ENCODE measurements at regions not wholly inside any gene's neighbourhood (a gene's known extent, or its start where the extent isn't known, plus 50 kb on each side); places are given as distances from the start of the nearest gene placed in this dataset.

DNA sequence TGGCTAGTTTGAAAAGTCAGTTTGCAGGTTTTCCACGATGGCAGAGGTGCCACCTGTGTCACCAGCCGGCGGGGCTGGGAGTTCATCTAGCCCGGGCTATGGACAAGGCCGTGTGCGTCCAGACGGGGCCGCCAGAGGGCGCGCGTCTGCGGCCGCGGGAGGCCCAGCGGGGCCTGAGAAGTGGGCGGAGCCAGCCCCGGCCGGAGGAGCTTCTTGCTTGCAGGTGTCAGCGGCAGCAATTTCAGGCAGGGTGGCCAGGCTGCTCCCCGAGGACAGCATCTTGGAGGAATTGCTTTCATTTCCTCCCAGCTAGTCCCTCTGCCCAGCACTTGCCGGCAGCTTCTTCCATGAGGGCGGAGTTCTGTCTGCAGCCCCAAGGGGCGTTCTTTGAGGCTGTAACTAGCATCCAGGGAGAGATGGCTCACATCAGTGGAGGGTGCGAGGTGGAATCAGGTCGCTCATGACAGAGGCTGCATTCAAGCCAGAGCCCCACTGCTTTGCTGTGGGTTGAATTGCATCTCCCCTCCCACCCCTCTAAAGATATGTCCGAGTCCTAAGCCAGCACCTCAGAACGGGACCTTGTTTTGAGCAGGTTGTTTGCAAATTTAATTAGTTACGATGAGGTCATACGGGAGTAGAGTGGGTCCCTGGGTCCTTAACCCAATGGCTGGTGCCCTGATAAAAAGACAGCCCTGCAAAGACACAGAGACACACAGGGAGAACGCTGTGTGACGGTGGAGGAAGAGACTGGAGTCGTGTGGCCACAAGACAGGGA, 85.9 kb upstream of the MKI67 start (continued):
- TF ChIP-seq ZNF12 (CRISPR knock-in tag; IDR thresholded peaks at IDR 0.05) (no peak), ZNF584 (CRISPR knock-in tag; IDR thresholded peaks at IDR 0.05; ENCODE audit: low read depth) (no peak), RAD21 (CRISPR knock-in tag; conservative IDR thresholded peaks at IDR 0.05 in 1 of 2, IDR thresholded peaks at IDR 0.05 in 1 of 2) (peak in 1 of 2 experiments; percentile 26; a peak in 1 of 4 replicates), MEIS2 (IDR thresholded peaks at IDR 0.05; ENCODE audit: partially characterized antibody) (no peak), CREM (IDR thresholded peaks at IDR 0.05; ENCODE audit: low read depth) (peak; percentile 28; the same call in 1 of the 2 replicates), MYC (IDR thresholded peaks at IDR 0.05; ENCODE audit: low read depth, low read length) (no peak), MYC (CRISPR knock-in tag; IDR thresholded peaks at IDR 0.05; ENCODE audit: borderline replicate concordance, low read depth) (no peak), NCOA2 (IDR thresholded peaks at IDR 0.05; ENCODE audit: partially characterized antibody in 2 of 2) (no peak), FOXA3 (CRISPR knock-in tag; conservative IDR thresholded peaks at IDR 0.05 in 1 of 2, IDR thresholded peaks at IDR 0.05 in 1 of 2) (no peak), ZNF175 (CRISPR knock-in tag; IDR thresholded peaks at IDR 0.05; ENCODE audit: low read depth) (no peak)
- TF ChIP-seq, protein P1, sequence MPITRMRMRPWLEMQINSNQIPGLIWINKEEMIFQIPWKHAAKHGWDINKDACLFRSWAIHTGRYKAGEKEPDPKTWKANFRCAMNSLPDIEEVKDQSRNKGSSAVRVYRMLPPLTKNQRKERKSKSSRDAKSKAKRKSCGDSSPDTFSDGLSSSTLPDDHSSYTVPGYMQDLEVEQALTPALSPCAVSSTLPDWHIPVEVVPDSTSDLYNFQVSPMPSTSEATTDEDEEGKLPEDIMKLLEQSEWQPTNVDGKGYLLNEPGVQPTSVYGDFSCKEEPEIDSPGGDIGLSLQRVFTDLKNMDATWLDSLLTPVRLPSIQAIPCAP (CRISPR knock-in tag; IDR thresholded peaks at IDR 0.05; ENCODE audit: borderline replicate concordance) = no peak
- TF ChIP-seq, protein P2, sequence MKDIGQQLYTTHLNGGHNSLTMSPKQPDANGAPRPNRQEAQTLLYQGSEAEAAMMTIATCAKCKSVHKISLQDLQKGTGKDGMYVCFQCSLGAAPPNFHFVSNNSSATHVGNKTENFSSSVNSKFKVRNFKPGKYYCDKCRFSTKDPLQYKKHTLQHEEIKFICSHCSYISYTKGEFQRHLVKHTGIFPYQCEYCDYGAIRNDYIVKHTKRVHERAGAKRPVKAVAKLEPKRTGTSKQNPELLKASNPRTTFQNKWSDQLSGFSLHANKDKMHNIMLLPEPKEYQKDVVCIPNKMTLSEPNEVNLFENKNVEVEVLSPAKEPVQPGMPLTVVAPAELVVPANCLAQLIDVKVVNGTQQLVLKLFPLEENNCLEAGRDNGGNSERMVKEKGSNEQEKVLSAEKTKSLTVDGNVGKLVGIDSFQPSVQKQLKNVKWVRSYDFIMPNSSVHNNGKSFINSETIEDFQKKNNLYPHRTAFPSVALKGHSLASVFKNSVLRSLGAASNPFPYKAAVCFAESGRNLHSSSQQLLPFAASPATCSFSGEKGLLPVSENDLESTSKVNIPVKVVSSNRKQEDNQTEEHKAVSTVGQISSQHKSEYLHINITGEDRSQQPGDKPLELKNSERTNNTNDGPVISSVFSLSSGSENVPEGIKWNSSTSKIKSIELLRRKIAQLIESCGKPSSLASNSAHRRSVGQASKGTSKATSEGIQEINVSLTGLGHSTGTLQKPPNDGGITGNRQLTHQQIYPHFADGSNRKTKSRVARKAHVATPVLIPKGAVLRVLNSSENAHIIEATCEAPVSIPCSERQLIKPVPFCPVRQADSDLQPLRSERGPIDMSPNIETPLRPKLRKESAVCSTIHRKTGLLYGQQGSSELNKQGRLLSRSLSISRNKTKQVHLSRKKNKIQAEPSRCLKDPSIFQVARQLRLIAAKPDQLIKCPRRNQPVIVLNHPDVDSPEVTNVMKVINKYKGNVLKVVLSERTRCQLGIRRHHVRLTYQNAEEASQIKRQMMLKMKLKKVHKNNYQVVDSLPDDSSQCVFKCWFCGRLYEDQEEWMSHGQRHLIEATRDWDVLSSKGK (CRISPR knock-in tag; IDR thresholded peaks at IDR 0.05) = no peak
- TF ChIP-seq, protein P3, sequence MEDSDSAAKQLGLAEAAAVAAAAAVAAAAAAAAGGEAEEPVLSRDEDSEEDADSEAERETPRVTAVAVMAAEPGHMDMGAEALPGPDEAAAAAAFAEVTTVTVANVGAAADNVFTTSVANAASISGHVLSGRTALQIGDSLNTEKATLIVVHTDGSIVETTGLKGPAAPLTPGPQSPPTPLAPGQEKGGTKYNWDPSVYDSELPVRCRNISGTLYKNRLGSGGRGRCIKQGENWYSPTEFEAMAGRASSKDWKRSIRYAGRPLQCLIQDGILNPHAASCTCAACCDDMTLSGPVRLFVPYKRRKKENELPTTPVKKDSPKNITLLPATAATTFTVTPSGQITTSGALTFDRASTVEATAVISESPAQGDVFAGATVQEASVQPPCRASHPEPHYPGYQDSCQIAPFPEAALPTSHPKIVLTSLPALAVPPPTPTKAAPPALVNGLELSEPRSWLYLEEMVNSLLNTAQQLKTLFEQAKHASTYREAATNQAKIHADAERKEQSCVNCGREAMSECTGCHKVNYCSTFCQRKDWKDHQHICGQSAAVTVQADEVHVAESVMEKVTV (CRISPR knock-in tag; IDR thresholded peaks at IDR 0.05) = no peak
- TF ChIP-seq, protein P4, sequence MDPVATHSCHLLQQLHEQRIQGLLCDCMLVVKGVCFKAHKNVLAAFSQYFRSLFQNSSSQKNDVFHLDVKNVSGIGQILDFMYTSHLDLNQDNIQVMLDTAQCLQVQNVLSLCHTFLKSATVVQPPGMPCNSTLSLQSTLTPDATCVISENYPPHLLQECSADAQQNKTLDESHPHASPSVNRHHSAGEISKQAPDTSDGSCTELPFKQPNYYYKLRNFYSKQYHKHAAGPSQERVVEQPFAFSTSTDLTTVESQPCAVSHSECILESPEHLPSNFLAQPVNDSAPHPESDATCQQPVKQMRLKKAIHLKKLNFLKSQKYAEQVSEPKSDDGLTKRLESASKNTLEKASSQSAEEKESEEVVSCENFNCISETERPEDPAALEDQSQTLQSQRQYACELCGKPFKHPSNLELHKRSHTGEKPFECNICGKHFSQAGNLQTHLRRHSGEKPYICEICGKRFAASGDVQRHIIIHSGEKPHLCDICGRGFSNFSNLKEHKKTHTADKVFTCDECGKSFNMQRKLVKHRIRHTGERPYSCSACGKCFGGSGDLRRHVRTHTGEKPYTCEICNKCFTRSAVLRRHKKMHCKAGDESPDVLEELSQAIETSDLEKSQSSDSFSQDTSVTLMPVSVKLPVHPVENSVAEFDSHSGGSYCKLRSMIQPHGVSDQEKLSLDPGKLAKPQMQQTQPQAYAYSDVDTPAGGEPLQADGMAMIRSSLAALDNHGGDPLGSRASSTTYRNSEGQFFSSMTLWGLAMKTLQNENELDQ (CRISPR knock-in tag; IDR thresholded peaks at IDR 0.05; ENCODE audit: borderline replicate concordance) = no peak
- TF ChIP-seq, protein P5, sequence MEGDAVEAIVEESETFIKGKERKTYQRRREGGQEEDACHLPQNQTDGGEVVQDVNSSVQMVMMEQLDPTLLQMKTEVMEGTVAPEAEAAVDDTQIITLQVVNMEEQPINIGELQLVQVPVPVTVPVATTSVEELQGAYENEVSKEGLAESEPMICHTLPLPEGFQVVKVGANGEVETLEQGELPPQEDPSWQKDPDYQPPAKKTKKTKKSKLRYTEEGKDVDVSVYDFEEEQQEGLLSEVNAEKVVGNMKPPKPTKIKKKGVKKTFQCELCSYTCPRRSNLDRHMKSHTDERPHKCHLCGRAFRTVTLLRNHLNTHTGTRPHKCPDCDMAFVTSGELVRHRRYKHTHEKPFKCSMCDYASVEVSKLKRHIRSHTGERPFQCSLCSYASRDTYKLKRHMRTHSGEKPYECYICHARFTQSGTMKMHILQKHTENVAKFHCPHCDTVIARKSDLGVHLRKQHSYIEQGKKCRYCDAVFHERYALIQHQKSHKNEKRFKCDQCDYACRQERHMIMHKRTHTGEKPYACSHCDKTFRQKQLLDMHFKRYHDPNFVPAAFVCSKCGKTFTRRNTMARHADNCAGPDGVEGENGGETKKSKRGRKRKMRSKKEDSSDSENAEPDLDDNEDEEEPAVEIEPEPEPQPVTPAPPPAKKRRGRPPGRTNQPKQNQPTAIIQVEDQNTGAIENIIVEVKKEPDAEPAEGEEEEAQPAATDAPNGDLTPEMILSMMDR (IDR thresholded peaks at IDR 0.05 in 2 of 3, conservative IDR thresholded peaks at IDR 0.05 in 1 of 3; ENCODE audit: insufficient read depth in 2 of 3, low read depth in 1 of 3, low read length in 3 of 3) = peak; percentile 77 to 89 (median 88)

All from K562 (cell line).